GM18867 (cell line): ENCODE measurements at regions not wholly inside any gene's neighbourhood (a gene's known extent, or its start where the extent isn't known, plus 50 kb on each side); places are given as distances from the start of the nearest gene placed in this dataset.
"Not testable (repeated sequence)": the region's sequence is repeated elsewhere in the genome, so short reads cannot be mapped to it uniquely, and the experiment has no call there.

Source experiments
- ATAC-seq: cut with Tn5 transposase; IDR thresholded peaks from one replicate; pipeline ENCODE4 v1.9.1; 2021; ENCODE audit warnings: mild to moderate bottlenecking, moderate library complexity; ENCODE audit not compliant: unreplicated experiment

- ATAC-seq: no peak
Measured at GRCh38 chr2:195367809-195368208, 289.2 kb upstream of the SLC39A10 start.

GRCh38 chr2:195364015-195364965 lies 292.7 kb upstream of the SLC39A10 start:
- no peak for ATAC-seq

- ATAC-seq: no peak
Measured at GRCh38 chr2:195363496-195363895, 293.5 kb upstream of the SLC39A10 start.

GRCh38 chr2:195360242-195360641 lies 296.8 kb upstream of the SLC39A10 start:
- ATAC-seq: no peak

- ATAC-seq: no peak
Measured at GRCh38 chr2:195359043-195359735, 297.8 kb upstream of the SLC39A10 start.

- ATAC-seq: no peak
Measured at GRCh38 chr2:195356920-195357440, 300.0 kb upstream of the SLC39A10 start.

GRCh38 chr2:195356026-195356425 lies 301.0 kb upstream of the SLC39A10 start:
- ATAC-seq: no peak

GRCh38 chr2:195352581-195352980 lies 304.4 kb upstream of the SLC39A10 start:
- no peak for ATAC-seq

- peak; percentile 79 for ATAC-seq
Measured at GRCh38 chr2:195343942-195344530, 313.0 kb upstream of the SLC39A10 start.

GRCh38 chr2:195343540-195343939 lies 313.5 kb upstream of the SLC39A10 start:
- peak; percentile 86 for ATAC-seq

- ATAC-seq: no peak
Measured at GRCh38 chr2:195342061-195342460, 315.0 kb upstream of the SLC39A10 start.

GRCh38 chr2:195338856-195339255 lies 318.2 kb upstream of the SLC39A10 start:
- no peak for ATAC-seq

GRCh38 chr2:195337597-195337996 lies 319.4 kb upstream of the SLC39A10 start:
- no peak for ATAC-seq

GRCh38 chr2:195333869-195334268 lies 323.2 kb upstream of the SLC39A10 start:
- ATAC-seq: peak; percentile 66

GRCh38 chr2:195331966-195332365 lies 325.1 kb upstream of the SLC39A10 start:
- ATAC-seq: no peak

GRCh38 chr2:195331129-195331528 lies 325.9 kb upstream of the SLC39A10 start:
- no peak for ATAC-seq

- no peak for ATAC-seq
Measured at GRCh38 chr2:195330513-195330956, 326.5 kb upstream of the SLC39A10 start.

GRCh38 chr2:195329784-195330183 lies 327.2 kb upstream of the SLC39A10 start:
- not testable (repeated sequence) for ATAC-seq

GRCh38 chr2:195326537-195326936 lies 330.5 kb upstream of the SLC39A10 start:
- no peak for ATAC-seq

- no peak for ATAC-seq
Measured at GRCh38 chr2:195322324-195322723, 334.7 kb upstream of the SLC39A10 start.

- ATAC-seq: peak; percentile 75
Measured at GRCh38 chr2:195320413-195320973, 336.5 kb upstream of the SLC39A10 start.
